ENCODE measurements at regions not wholly inside any gene's neighbourhood (a gene's known extent, or its start where the extent isn't known, plus 50 kb on each side); places are given as distances from the start of the nearest gene placed in this dataset.

GRCh38 chr1:17933501-17933900 is 174.1 kb upstream of the IGSF21 start:
- DNase-seq (ENCODE audit: low read depth in 1 of 2, low spot score in 1 of 2) = no peak
- no peak overlapping the region for H3K4me3 ChIP-seq (replicated peaks; ENCODE audit: insufficient read depth, low read length)
- no peaks in the 10 kb centered on the region for H3K27me3 ChIP-seq (ENCODE audit: insufficient read depth, poor library complexity, severe bottlenecking)
- no peak overlapping the region for H3K27ac ChIP-seq (replicated peaks)
- no peak for TF ChIP-seq GABPA (IDR thresholded peaks at IDR 0.05; ENCODE audit: low read depth)
- no peak for TF ChIP-seq CTCF (IDR thresholded peaks at IDR 0.05; ENCODE audit: insufficient read depth, low read length)
- TF ChIP-seq REST (IDR thresholded peaks at IDR 0.05; ENCODE audit: insufficient replicate concordance, low read depth) = no peak
- no peak for TF ChIP-seq SPI1 (IDR thresholded peaks at IDR 0.05; ENCODE audit: borderline replicate concordance, low read depth)
- TF ChIP-seq POLR2AphosphoS5 (IDR thresholded peaks at IDR 0.05; ENCODE audit: low read depth) = no peak

GRCh38 chr1:17933971-17934370 is 173.6 kb upstream of the IGSF21 start:
- no peak for TF ChIP-seq POLR2AphosphoS5 (IDR thresholded peaks at IDR 0.05; ENCODE audit: low read depth)
- TF ChIP-seq REST (IDR thresholded peaks at IDR 0.05; ENCODE audit: insufficient replicate concordance, low read depth) = no peak
- Histone ChIP-seq H3K27ac (replicated peaks) (no peak overlapping the region), H3K27me3 (ENCODE audit: insufficient read depth, poor library complexity, severe bottlenecking) (no peaks in the 10 kb centered on the region), H3K4me3 (replicated peaks; ENCODE audit: insufficient read depth, low read length) (no peak overlapping the region)
- no peak for DNase-seq (ENCODE audit: low read depth in 1 of 2, low spot score in 1 of 2)

- TF ChIP-seq GABPA (IDR thresholded peaks at IDR 0.05; ENCODE audit: low read depth) (no peak), CTCF (IDR thresholded peaks at IDR 0.05; ENCODE audit: insufficient read depth, low read length) (no peak), SPI1 (IDR thresholded peaks at IDR 0.05; ENCODE audit: borderline replicate concordance, low read depth) (no peak), REST (IDR thresholded peaks at IDR 0.05; ENCODE audit: insufficient replicate concordance, low read depth) (no peak), POLR2AphosphoS5 (IDR thresholded peaks at IDR 0.05; ENCODE audit: low read depth) (no peak)
- no peak for DNase-seq (ENCODE audit: low read depth in 1 of 2, low spot score in 1 of 2)
- no peak overlapping the region for H3K4me3 ChIP-seq (replicated peaks; ENCODE audit: insufficient read depth, low read length)
- no peaks in the 10 kb centered on the region for H3K27me3 ChIP-seq (ENCODE audit: insufficient read depth, poor library complexity, severe bottlenecking)
- no peak overlapping the region for H3K27ac ChIP-seq (replicated peaks)
These were observed 172.4 kb upstream of the IGSF21 start for GRCh38 chr1:17935230-17935629.
